ENCODE measurements at regions not wholly inside any gene's neighbourhood (a gene's known extent, or its start where the extent isn't known, plus 50 kb on each side); places are given as distances from the start of the nearest gene placed in this dataset.
"Not testable (repeated sequence)": the region's sequence is repeated elsewhere in the genome, so short reads cannot be mapped to it uniquely, and the experiment has no call there.

GRCh38 chr16:7871371-7871770, 538.7 kb downstream of the RBFOX1 start:
- Mint-ChIP-seq H3K4me1 (ENCODE audit: low read depth, unreplicated experiment) (no peaks in the 10 kb centered on the region), H3K9me3 (ENCODE audit: unreplicated experiment) (no peaks in the 10 kb centered on the region), H3K36me3 (ENCODE audit: insufficient read depth, unreplicated experiment) (no peaks in the 10 kb centered on the region), H3K27ac (ENCODE audit: unreplicated experiment) (no peak overlapping the region), H3K4me3 (ENCODE audit: unreplicated experiment) (no peak overlapping the region), H3K27me3 (ENCODE audit: insufficient read depth, unreplicated experiment) (peaks cover 3% of the 10 kb centered on the region)
- Histone ChIP-seq H3K4me1 (no peaks in the 10 kb centered on the region), H3K27me3 (replicated peaks; ENCODE audit: control insufficient read depth, insufficient read depth, low read length) (no peaks in the 10 kb centered on the region), H3K36me3 (ENCODE audit: control insufficient read depth, insufficient read depth, low read length) (no peaks in the 10 kb centered on the region), H3K4me3 (ENCODE audit: low read depth, low read length) (no peak overlapping the region), H3K9me3 (no peaks in the 10 kb centered on the region)
- no peak for DNase-seq
- POLR2A ChIA-PET, result no interaction called here
- TF ChIP-seq CTCF (IDR thresholded peaks at IDR 0.05; ENCODE audit: insufficient read depth in 1 of 2, low read depth in 1 of 2, low read length in 1 of 2, severe bottlenecking in 1 of 2, unreplicated experiment in 1 of 2), result no peak
- BruUV-seq (replicated peaks), result no TSS peak
- CTCF ChIA-PET, result no interaction called here
- intact Hi-C loops (cut with micrococcal nuclease; ENCODE audit: unreplicated experiment), result no loop called here

GRCh38 chr16:7867831-7868230, 535.2 kb downstream of the RBFOX1 start:
- H3K4me3 Mint-ChIP-seq (ENCODE audit: unreplicated experiment), result no peak overlapping the region
- CTCF ChIA-PET, result no interaction called here
- intact Hi-C loops (cut with micrococcal nuclease; ENCODE audit: unreplicated experiment), result no loop called here
- H3K9me3 ChIP-seq, result no peaks in the 10 kb centered on the region
- H3K27me3 Mint-ChIP-seq (ENCODE audit: insufficient read depth, unreplicated experiment), result peaks cover 3% of the 10 kb centered on the region
- no peaks in the 10 kb centered on the region for H3K4me1 Mint-ChIP-seq (ENCODE audit: low read depth, unreplicated experiment)
- no peak for DNase-seq
- no peaks in the 10 kb centered on the region for H3K4me1 ChIP-seq
- BruUV-seq (replicated peaks), result no TSS peak
- no peak overlapping the region for H3K27ac Mint-ChIP-seq (ENCODE audit: unreplicated experiment)
- H3K36me3 ChIP-seq (ENCODE audit: control insufficient read depth, insufficient read depth, low read length), result no peaks in the 10 kb centered on the region
- H3K36me3 Mint-ChIP-seq (ENCODE audit: insufficient read depth, unreplicated experiment), result no peaks in the 10 kb centered on the region
- no peak overlapping the region for H3K4me3 ChIP-seq (ENCODE audit: low read depth, low read length)
- H3K27me3 ChIP-seq (replicated peaks; ENCODE audit: control insufficient read depth, insufficient read depth, low read length), result no peaks in the 10 kb centered on the region
- no peaks in the 10 kb centered on the region for H3K9me3 Mint-ChIP-seq (ENCODE audit: unreplicated experiment)
- POLR2A ChIA-PET, result no interaction called here
- TF ChIP-seq CTCF (IDR thresholded peaks at IDR 0.05; ENCODE audit: insufficient read depth in 1 of 2, low read depth in 1 of 2, low read length in 1 of 2, severe bottlenecking in 1 of 2, unreplicated experiment in 1 of 2), result no peak

- no peaks in the 10 kb centered on the region for H3K36me3 Mint-ChIP-seq (ENCODE audit: insufficient read depth, unreplicated experiment)
- H3K27me3 Mint-ChIP-seq (ENCODE audit: insufficient read depth, unreplicated experiment), result no peaks in the 10 kb centered on the region
- no peaks in the 10 kb centered on the region for H3K4me1 ChIP-seq
- H3K9me3 ChIP-seq, result no peaks in the 10 kb centered on the region
- no peaks in the 10 kb centered on the region for H3K4me1 Mint-ChIP-seq (ENCODE audit: low read depth, unreplicated experiment)
- CTCF ChIA-PET, result no interaction called here
- H3K27ac Mint-ChIP-seq (ENCODE audit: unreplicated experiment), result no peak overlapping the region
- no peak for TF ChIP-seq CTCF (IDR thresholded peaks at IDR 0.05; ENCODE audit: insufficient read depth in 1 of 2, low read depth in 1 of 2, low read length in 1 of 2, severe bottlenecking in 1 of 2, unreplicated experiment in 1 of 2)
- POLR2A ChIA-PET, result no interaction called here
- no TSS peak for BruUV-seq (replicated peaks)
- H3K4me3 Mint-ChIP-seq (ENCODE audit: unreplicated experiment), result no peak overlapping the region
- no peaks in the 10 kb centered on the region for H3K9me3 Mint-ChIP-seq (ENCODE audit: unreplicated experiment)
- H3K27me3 ChIP-seq (replicated peaks; ENCODE audit: control insufficient read depth, insufficient read depth, low read length), result no peaks in the 10 kb centered on the region
- H3K4me3 ChIP-seq (ENCODE audit: low read depth, low read length), result no peak overlapping the region
- no peak for DNase-seq
- intact Hi-C loops (cut with micrococcal nuclease; ENCODE audit: unreplicated experiment), result no loop called here
- H3K36me3 ChIP-seq (ENCODE audit: control insufficient read depth, insufficient read depth, low read length), result no peaks in the 10 kb centered on the region
Observed at GRCh38 chr16:7866144-7866543, 533.5 kb downstream of the RBFOX1 start.

- H3K4me3 ChIP-seq (ENCODE audit: low read depth, low read length); intact Hi-C loops (cut with micrococcal nuclease; ENCODE audit: unreplicated experiment); H3K4me1 ChIP-seq; H3K9me3 ChIP-seq; H3K27ac Mint-ChIP-seq (ENCODE audit: unreplicated experiment); H3K4me3 Mint-ChIP-seq (ENCODE audit: unreplicated experiment); H3K9me3 Mint-ChIP-seq (ENCODE audit: unreplicated experiment); H3K27me3 Mint-ChIP-seq (ENCODE audit: insufficient read depth, unreplicated experiment); CTCF ChIA-PET; H3K27me3 ChIP-seq (replicated peaks; ENCODE audit: control insufficient read depth, insufficient read depth, low read length); POLR2A ChIA-PET; DNase-seq; H3K36me3 Mint-ChIP-seq (ENCODE audit: insufficient read depth, unreplicated experiment); H3K4me1 Mint-ChIP-seq (ENCODE audit: low read depth, unreplicated experiment); BruUV-seq (replicated peaks); H3K36me3 ChIP-seq (ENCODE audit: control insufficient read depth, insufficient read depth, low read length): not testable (repeated sequence)
Observed at GRCh38 chr16:7865393-7865792, 532.7 kb downstream of the RBFOX1 start.

Measured in Caco-2 (cell line).